Parathyroid adenoma (tissue), 2 donors: ENCODE measurements at regions not wholly inside any gene's neighbourhood (a gene's known extent, or its start where the extent isn't known, plus 50 kb on each side); places are given as distances from the start of the nearest gene placed in this dataset.
"Not testable (repeated sequence)": the region's sequence is repeated elsewhere in the genome, so short reads cannot be mapped to it uniquely, and the experiment has no call there.

Experiments
- H2AFZ ChIP-seq: fragments of 300-600 bp; sonication (generic); one replicate; pipeline ENCODE4 v1.7.0; 2017; ENCODE audit warnings: antibody characterized with exemption, mild to moderate bottlenecking
- H3K27ac ChIP-seq: fragments of 300-600 bp; sonication (generic); one replicate; pipeline ENCODE4 v1.7.0; 2017
- H3K27me3 ChIP-seq: fragments of 300-600 bp; sonication (generic); one replicate; pipeline ENCODE4 v1.7.0; 2017; ENCODE audit warnings: low read length; ENCODE audit not compliant: control insufficient read depth, insufficient read depth
- H3K36me3 ChIP-seq: fragments of 300-600 bp; sonication (generic); one replicate; pipeline ENCODE4 v1.7.0; 2017; ENCODE audit warnings: low read length; ENCODE audit not compliant: control insufficient read depth, insufficient read depth
- H3K4me1 ChIP-seq: fragments of 300-600 bp; sonication (generic); one replicate; pipeline ENCODE4 v1.7.0; 2017; ENCODE audit warnings: control low read depth
- H3K4me2 ChIP-seq: fragments of 300-600 bp; sonication (generic); one replicate; pipeline ENCODE4 v1.7.0; 2017; ENCODE audit warnings: low read length
- H3K4me3 ChIP-seq: fragments of 300-600 bp; sonication (generic); one replicate; pipeline ENCODE4 v1.7.0; 2017; ENCODE audit warnings: low read depth, low read length
- H3K79me2 ChIP-seq: fragments of 300-600 bp; sonication (generic); one replicate; pipeline ENCODE4 v1.7.0; 2017; ENCODE audit warnings: control low read depth
- H3K9ac ChIP-seq: fragments of 300-600 bp; sonication (generic); one replicate; pipeline ENCODE4 v1.7.0; 2017; ENCODE audit warnings: mild to moderate bottlenecking
- H3K9me3 ChIP-seq: fragments of 300-600 bp; sonication (generic); one replicate; pipeline ENCODE4 v1.7.0; 2017; ENCODE audit warnings: low read length; ENCODE audit not compliant: control insufficient read depth
- TF ChIP-seq, protein P1 (sequence below): fragments of 300-600 bp; sonication (generic); IDR thresholded peaks from one replicate; pipeline ENCODE4 v1.7.0; 2017; ENCODE audit warnings: antibody characterized with exemption, mild to moderate bottlenecking
- donor health status: primary hyperparathyroidism.

DNA sequence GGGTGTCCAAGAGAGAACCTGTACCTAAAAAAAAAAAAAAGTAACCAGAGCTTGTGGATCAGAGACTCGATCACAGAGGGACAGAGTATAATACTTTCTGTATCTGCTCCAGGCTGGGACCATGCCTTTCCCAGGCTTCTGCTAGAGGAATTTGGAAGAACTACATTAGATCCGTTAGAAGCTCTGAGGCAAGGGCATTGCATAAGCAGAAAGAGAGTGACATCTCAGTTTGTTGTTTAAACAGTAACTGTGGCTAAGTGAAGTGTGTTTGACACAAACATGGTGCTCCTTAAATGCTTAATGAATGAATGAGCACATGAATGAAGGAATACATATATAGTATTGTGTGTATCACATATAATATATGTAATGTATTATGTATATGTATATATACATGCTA is 131.2 kb downstream of the HS3ST3B1 start:
- Histone ChIP-seq H3K9me3 (no peaks in the 10 kb centered on the region), H3K4me1 (no peaks in the 10 kb centered on the region), H3K27me3 (no peaks in the 10 kb centered on the region), H3K79me2 (no peaks in the 10 kb centered on the region), H2AFZ (no peak overlapping the region), H3K4me2 (no peak overlapping the region), H3K27ac (no peak overlapping the region), H3K4me3 (no peak overlapping the region), H3K9ac (no peak overlapping the region), H3K36me3 (no peaks in the 10 kb centered on the region)
- TF ChIP-seq, protein P1, sequence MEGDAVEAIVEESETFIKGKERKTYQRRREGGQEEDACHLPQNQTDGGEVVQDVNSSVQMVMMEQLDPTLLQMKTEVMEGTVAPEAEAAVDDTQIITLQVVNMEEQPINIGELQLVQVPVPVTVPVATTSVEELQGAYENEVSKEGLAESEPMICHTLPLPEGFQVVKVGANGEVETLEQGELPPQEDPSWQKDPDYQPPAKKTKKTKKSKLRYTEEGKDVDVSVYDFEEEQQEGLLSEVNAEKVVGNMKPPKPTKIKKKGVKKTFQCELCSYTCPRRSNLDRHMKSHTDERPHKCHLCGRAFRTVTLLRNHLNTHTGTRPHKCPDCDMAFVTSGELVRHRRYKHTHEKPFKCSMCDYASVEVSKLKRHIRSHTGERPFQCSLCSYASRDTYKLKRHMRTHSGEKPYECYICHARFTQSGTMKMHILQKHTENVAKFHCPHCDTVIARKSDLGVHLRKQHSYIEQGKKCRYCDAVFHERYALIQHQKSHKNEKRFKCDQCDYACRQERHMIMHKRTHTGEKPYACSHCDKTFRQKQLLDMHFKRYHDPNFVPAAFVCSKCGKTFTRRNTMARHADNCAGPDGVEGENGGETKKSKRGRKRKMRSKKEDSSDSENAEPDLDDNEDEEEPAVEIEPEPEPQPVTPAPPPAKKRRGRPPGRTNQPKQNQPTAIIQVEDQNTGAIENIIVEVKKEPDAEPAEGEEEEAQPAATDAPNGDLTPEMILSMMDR, result no peak

DNA sequence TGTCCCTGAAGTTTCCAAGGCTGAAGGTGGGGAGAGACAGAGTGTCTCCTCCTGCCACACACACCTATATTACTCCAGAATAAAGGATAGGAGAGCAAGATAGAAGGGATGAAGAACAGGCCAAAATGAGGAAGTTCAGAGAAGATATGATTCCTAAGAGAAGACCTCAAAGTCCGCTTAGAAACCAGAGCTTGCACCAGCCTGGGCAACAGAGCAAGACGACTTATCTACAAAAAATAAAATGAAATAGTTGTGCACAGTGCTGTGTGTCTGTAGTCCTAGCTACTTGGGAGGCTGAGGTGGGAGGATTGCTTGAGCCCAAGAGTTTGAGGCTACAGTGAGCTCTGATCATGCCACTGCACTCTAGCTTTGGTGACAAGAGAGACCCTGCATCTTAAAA is 128.2 kb downstream of the HS3ST3B1 start:
- Histone ChIP-seq H3K27me3 (no peaks in the 10 kb centered on the region), H3K27ac (no peak overlapping the region), H2AFZ (no peak overlapping the region), H3K4me3 (no peak overlapping the region), H3K4me2 (no peak overlapping the region), H3K9ac (no peak overlapping the region), H3K9me3 (no peaks in the 10 kb centered on the region), H3K79me2 (no peaks in the 10 kb centered on the region), H3K36me3 (no peaks in the 10 kb centered on the region), H3K4me1 (no peaks in the 10 kb centered on the region)
- TF ChIP-seq, protein P1, result no peak

DNA sequence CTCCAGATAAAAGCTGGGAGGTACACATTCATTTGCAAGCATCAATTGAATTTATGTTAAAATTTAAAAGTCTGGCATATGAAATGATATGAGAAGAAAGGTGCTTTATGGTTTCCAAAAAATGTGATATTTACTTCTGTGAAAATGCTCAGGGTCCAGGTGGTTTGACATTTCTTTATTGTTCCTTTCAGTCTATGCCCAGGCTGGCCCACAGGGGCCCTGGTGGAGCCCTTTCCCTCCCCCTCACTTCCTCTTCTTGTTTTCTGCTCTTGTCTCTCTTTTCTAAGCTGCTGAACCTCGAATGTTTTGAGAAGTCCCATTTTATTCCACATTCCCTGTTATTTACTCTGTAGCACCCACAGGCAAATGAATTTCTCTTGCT is 127.8 kb downstream of the HS3ST3B1 start:
- H3K36me3 ChIP-seq, result no peaks in the 10 kb centered on the region
- no peak overlapping the region for H3K4me3 ChIP-seq
- no peak overlapping the region for H3K27ac ChIP-seq
- H3K9ac ChIP-seq, result no peak overlapping the region
- no peaks in the 10 kb centered on the region for H3K27me3 ChIP-seq
- no peak overlapping the region for H3K4me2 ChIP-seq
- no peaks in the 10 kb centered on the region for H3K9me3 ChIP-seq
- H3K79me2 ChIP-seq, result no peaks in the 10 kb centered on the region
- no peak overlapping the region for H2AFZ ChIP-seq
- H3K4me1 ChIP-seq, result no peaks in the 10 kb centered on the region
- TF ChIP-seq, protein P1, result no peak

DNA sequence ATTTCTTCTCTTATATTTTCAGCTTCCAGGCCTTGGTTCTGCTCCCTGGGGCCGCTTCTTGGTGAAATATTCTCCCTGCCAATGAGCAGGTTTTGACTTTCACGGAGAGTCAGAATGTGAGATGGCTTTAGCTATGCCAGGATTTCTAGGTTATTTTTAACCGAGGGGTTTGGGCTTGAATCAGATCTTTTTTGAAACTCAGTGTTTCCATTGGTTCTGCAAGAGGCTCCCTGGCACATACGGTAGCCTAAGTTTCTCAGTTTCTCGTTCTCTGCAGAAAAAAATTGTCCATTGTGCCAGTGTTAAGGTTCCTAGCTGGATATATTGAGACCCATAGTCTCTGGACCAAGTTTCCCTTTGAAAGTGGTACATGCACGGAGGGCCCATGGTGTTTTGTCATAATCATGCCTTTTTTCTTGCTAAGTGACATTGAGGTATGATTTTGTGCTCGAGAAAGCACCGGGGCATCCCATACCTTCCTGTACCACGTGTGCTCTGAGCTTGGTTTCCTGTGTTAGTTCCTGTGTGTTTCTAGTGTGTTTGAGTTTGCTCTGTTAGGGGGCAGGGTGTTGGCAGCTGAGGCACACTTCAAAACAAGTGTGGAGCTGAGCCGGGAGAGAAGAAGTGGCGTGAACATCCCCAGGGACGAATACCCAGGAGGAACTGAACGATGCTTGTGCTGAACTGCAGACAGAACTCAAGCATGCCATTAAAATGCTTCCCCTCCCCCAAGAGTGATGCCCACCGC is 127.2 kb downstream of the HS3ST3B1 start:
- Histone ChIP-seq H3K9ac (no peak overlapping the region), H3K27me3 (no peaks in the 10 kb centered on the region), H3K9me3 (no peaks in the 10 kb centered on the region), H3K4me1 (no peaks in the 10 kb centered on the region), H3K36me3 (no peaks in the 10 kb centered on the region), H2AFZ (no peak overlapping the region), H3K4me2 (no peak overlapping the region), H3K27ac (no peak overlapping the region), H3K4me3 (no peak overlapping the region), H3K79me2 (no peaks in the 10 kb centered on the region)
- TF ChIP-seq, protein P1, result no peak

DNA sequence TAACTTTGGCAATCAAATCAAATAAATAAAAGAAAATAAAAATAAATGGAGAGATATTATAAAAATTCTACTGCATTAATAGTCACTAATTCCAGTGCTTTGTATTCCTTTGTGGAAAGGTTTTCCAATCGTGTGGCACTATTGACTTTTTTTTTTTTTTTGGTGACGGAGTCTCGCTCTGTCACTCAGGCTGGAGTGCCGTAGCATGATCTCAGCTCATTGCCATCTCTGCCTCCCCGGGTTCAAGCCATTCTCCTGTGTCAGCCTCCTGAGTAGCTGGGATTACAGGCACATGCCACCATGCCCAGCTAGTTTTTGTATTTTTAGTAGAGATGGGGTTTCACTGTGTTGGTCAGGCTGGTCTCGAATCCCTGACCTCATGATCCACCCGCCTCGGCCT is 122.3 kb downstream of the HS3ST3B1 start:
- H3K36me3 ChIP-seq, H3K4me1 ChIP-seq, H3K4me3 ChIP-seq, H3K79me2 ChIP-seq, H3K27ac ChIP-seq, H3K4me2 ChIP-seq, H3K9me3 ChIP-seq, H3K27me3 ChIP-seq, H3K9ac ChIP-seq, H2AFZ ChIP-seq: not testable (repeated sequence)
